Thyroid gland (tissue), 4 donors: ENCODE measurements at regions not wholly inside any gene's neighbourhood (a gene's known extent, or its start where the extent isn't known, plus 50 kb on each side); places are given as distances from the start of the nearest gene placed in this dataset.

ENCODE experiments used
- DNase-seq, 2 donors: peaks; one replicate each; pipeline ENCODE4 v3.0.0-alpha.2; 2019
- H3K27ac ChIP-seq, 3 donors: fragments of 200-600 bp; sonication (generic); 1 replicate in 2 of 3; 2 replicates in 1 of 3; pipeline ENCODE4 v1.5.1; 2016 to 2019; ENCODE audit warnings: mild to moderate bottlenecking in 1 of 3, moderate library complexity in 1 of 3
- H3K27me3 ChIP-seq: fragments of 200-600 bp; sonication (generic); one replicate; pipeline ENCODE4 v1.5.1; 2019
- H3K36me3 ChIP-seq, 2 donors: fragments of 200-600 bp; sonication (generic); one replicate each; pipeline ENCODE4 v1.5.1; 2016 to 2019
- H3K4me1 ChIP-seq, 2 donors: fragments of 200-600 bp; sonication (generic); one replicate each; pipeline ENCODE4 v1.5.1; 2017 to 2019
- H3K4me3 ChIP-seq, 3 donors: fragments of 200-600 bp; sonication (generic); replicated peaks in 1 of 3; 1 replicate in 2 of 3; 2 replicates in 1 of 3; pipeline ENCODE4 v1.5.1; 2016; ENCODE audit warnings: mild to moderate bottlenecking in 1 of 3
- H3K9me3 ChIP-seq: fragments of 200-600 bp; sonication (generic); one replicate; pipeline ENCODE4 v1.5.1; 2017
- CTCF ChIP-seq, 6 experiments: fragments of 200-600 bp in 3 of 6; fragments of 450-650 bp in 3 of 6; sonication (generic) in 3 of 6; IDR thresholded peaks; one replicate each; pipeline ENCODE4 v1.5.1; 2016 to 2019; ENCODE audit warnings: antibody characterized with exemption in 6 of 6, mild to moderate bottlenecking in 2 of 6, inconsistent platforms in 1 of 6, moderate library complexity in 1 of 6
- POLR2A ChIP-seq, 2 donors: fragments of 450-650 bp; IDR thresholded peaks; one replicate each; pipeline ENCODE4 v1.6.1; 2017; ENCODE audit warnings: antibody characterized with exemption in 2 of 2, mild to moderate bottlenecking in 2 of 2, moderate library complexity in 1 of 2
- WGBS, 2 donors: methylation state at CpG; one replicate each; pipeline ENCODE4 v1.1.5; 2017; 5-methylcytosine and 5-hydroxymethylcytosine counted together
- intact Hi-C: fragments of 100-400 bp; cut with DNase I; formaldehyde crosslinking; loops from one replicate; pipeline ENCODE4 v1.15.1; 2023

GRCh38 chr9:81053298-81054025, 635.9 kb downstream of the TLE1 start:
- no peaks in the 10 kb centered on the region for H3K4me1 ChIP-seq

GRCh38 chr9:81052846-81053245, 636.5 kb downstream of the TLE1 start:
- no peak for DNase-seq
- TF ChIP-seq CTCF (IDR thresholded peaks at IDR 0.05) (no peak), POLR2A (IDR thresholded peaks at IDR 0.05) (no peak)
- Histone ChIP-seq H3K9me3 (no peaks in the 10 kb centered on the region), H3K4me1 (no peaks in the 10 kb centered on the region), H3K4me3 (no peak overlapping the region), H3K27me3 (no peaks in the 10 kb centered on the region), H3K27ac (no peak overlapping the region), H3K36me3 (no peaks in the 10 kb centered on the region)
- WGBS, 2 donors: 75 to 81% methylated on average over 1 of the region's 1 CpG
- intact Hi-C loops: no loop called here

More at GRCh38 chr9:81053298-81054025, 635.9 kb downstream of the TLE1 start:
- no peak overlapping the region for H3K4me3 ChIP-seq
- 72 to 77% methylated on average over 1 of the region's 1 CpG for WGBS, 2 donors
- DNase-seq: no peak
- H3K27ac ChIP-seq: no peak overlapping the region
- H3K9me3 ChIP-seq: no peaks in the 10 kb centered on the region
- intact Hi-C loops: no loop called here
- TF ChIP-seq POLR2A (IDR thresholded peaks at IDR 0.05) (no peak), CTCF (IDR thresholded peaks at IDR 0.05) (no peak)
- H3K27me3 ChIP-seq: no peaks in the 10 kb centered on the region
- no peaks in the 10 kb centered on the region for H3K36me3 ChIP-seq

GRCh38 chr9:81047280-81047679, 642.1 kb downstream of the TLE1 start:
- H3K9me3 ChIP-seq: no peaks in the 10 kb centered on the region
- WGBS, 2 donors: 95 to 97% methylated on average over 1 of the region's 1 CpG

GRCh38 chr9:81045658-81046057, 643.7 kb downstream of the TLE1 start:
- no peaks in the 10 kb centered on the region for H3K36me3 ChIP-seq
- H3K4me1 ChIP-seq: no peaks in the 10 kb centered on the region
- TF ChIP-seq POLR2A (IDR thresholded peaks at IDR 0.05) (no peak), CTCF (IDR thresholded peaks at IDR 0.05) (no peak)
- no peak overlapping the region for H3K27ac ChIP-seq
- no peak for DNase-seq
- WGBS, 2 donors: 66 to 87% methylated on average over 1 of the region's 1 CpG
- no peak overlapping the region for H3K4me3 ChIP-seq
- intact Hi-C loops: no loop called here
- no peaks in the 10 kb centered on the region for H3K9me3 ChIP-seq
- no peaks in the 10 kb centered on the region for H3K27me3 ChIP-seq

More at GRCh38 chr9:81047280-81047679, 642.1 kb downstream of the TLE1 start:
- no peaks in the 10 kb centered on the region for H3K27me3 ChIP-seq
- H3K36me3 ChIP-seq: no peaks in the 10 kb centered on the region
- DNase-seq: no peak
- TF ChIP-seq CTCF (IDR thresholded peaks at IDR 0.05): no peak
- TF ChIP-seq POLR2A (IDR thresholded peaks at IDR 0.05): no peak
- H3K4me3 ChIP-seq: no peak overlapping the region
- intact Hi-C loops: no loop called here
- H3K27ac ChIP-seq: no peak overlapping the region
- H3K4me1 ChIP-seq: no peaks in the 10 kb centered on the region

GRCh38 chr9:81037889-81038288, 651.5 kb downstream of the TLE1 start:
- Histone ChIP-seq H3K27ac (no peak overlapping the region), H3K27me3 (no peaks in the 10 kb centered on the region), H3K9me3 (no peaks in the 10 kb centered on the region), H3K4me3 (no peak overlapping the region), H3K4me1 (no peaks in the 10 kb centered on the region), H3K36me3 (no peaks in the 10 kb centered on the region)
- TF ChIP-seq CTCF (IDR thresholded peaks at IDR 0.05) (no peak), POLR2A (IDR thresholded peaks at IDR 0.05) (no peak)
- no peak for DNase-seq
- intact Hi-C loops: no loop called here
- WGBS, 2 donors: 53 to 64% methylated on average over 2 of the region's 2 CpGs
